IPS DF 6.9 (cell line): ENCODE measurements at regions not wholly inside any gene's neighbourhood (a gene's known extent, or its start where the extent isn't known, plus 50 kb on each side); places are given as distances from the start of the nearest gene placed in this dataset.

Experiments used
- DNase-seq: peaks from one replicate; pipeline ENCODE4 v3.0.0-alpha.2; 2013; ENCODE audit warnings: low read depth, low spot score
- H3K27ac ChIP-seq: one replicate; pipeline ENCODE4 v1.5.1; 2013; ENCODE audit warnings: low read length, control low read depth
- H3K27me3 ChIP-seq: 2 replicates; pipeline ENCODE4 v1.6.1; 2013; ENCODE audit warnings: mild to moderate bottlenecking, low read length; ENCODE audit not compliant: control insufficient read depth, insufficient read depth
- H3K36me3 ChIP-seq: 2 replicates; pipeline ENCODE4 v1.6.1; 2013; ENCODE audit warnings: low read length; ENCODE audit not compliant: control insufficient read depth, insufficient read depth
- H3K4me1 ChIP-seq: 2 replicates; pipeline ENCODE4 v1.6.1; 2013; ENCODE audit warnings: low read length; ENCODE audit not compliant: control insufficient read depth, insufficient read depth
- H3K4me3 ChIP-seq: 2 replicates; pipeline ENCODE4 v1.5.1; 2013; ENCODE audit warnings: mild to moderate bottlenecking, low read length
- H3K9me3 ChIP-seq: 2 replicates; pipeline ENCODE4 v1.6.1; 2013; ENCODE audit warnings: low read length, inconsistent platforms; ENCODE audit not compliant: control insufficient read depth, insufficient read depth
- WGBS: extraction: QIAGEN DNeasy Blood & Tissue Kit; methylation state at CpG from one replicate; pipeline ENCODE4 v1.1.7; 2013; ENCODE audit warnings: mixed read lengths, missing lambda C conversion rate; ENCODE audit not compliant: insufficient read length, insufficient coverage; 5-methylcytosine and 5-hydroxymethylcytosine counted together

- no peaks in the 10 kb centered on the region for H3K9me3 ChIP-seq
- H3K4me1 ChIP-seq: no peaks in the 10 kb centered on the region
- no peaks in the 10 kb centered on the region for H3K27me3 ChIP-seq
- no peak for DNase-seq
- no peak overlapping the region for H3K4me3 ChIP-seq
- no peaks in the 10 kb centered on the region for H3K36me3 ChIP-seq
- WGBS: no CpG with 5 or more reads among the region's 9 CpGs
- no peak overlapping the region for H3K27ac ChIP-seq
These were observed 131.6 kb upstream of the NUDT7 start for GRCh38 chr16:77590707-77591106.

- H3K27ac ChIP-seq: no peak overlapping the region
- no peaks in the 10 kb centered on the region for H3K9me3 ChIP-seq
- no peak overlapping the region for H3K4me3 ChIP-seq
- DNase-seq: no peak
- H3K36me3 ChIP-seq: no peaks in the 10 kb centered on the region
- no peaks in the 10 kb centered on the region for H3K27me3 ChIP-seq
- H3K4me1 ChIP-seq: no peaks in the 10 kb centered on the region
- whole genome bisulfite sequencing: no CpG with 5 or more reads among the region's 6 CpGs
These were observed 131.0 kb upstream of the NUDT7 start for GRCh38 chr16:77591347-77591746.

GRCh38 chr16:77592021-77592420 is 130.3 kb upstream of the NUDT7 start:
- H3K4me3 ChIP-seq: no peak overlapping the region
- no peaks in the 10 kb centered on the region for H3K36me3 ChIP-seq
- no peak for DNase-seq
- no peaks in the 10 kb centered on the region for H3K27me3 ChIP-seq
- H3K9me3 ChIP-seq: no peaks in the 10 kb centered on the region
- H3K4me1 ChIP-seq: no peaks in the 10 kb centered on the region
- no CpG with 5 or more reads among the region's 2 CpGs for WGBS
- H3K27ac ChIP-seq: no peak overlapping the region

GRCh38 chr16:77594057-77594456 is 128.3 kb upstream of the NUDT7 start:
- H3K27me3 ChIP-seq: no peaks in the 10 kb centered on the region
- no CpG with 5 or more reads among the region's 5 CpGs for WGBS
- no peaks in the 10 kb centered on the region for H3K9me3 ChIP-seq
- no peaks in the 10 kb centered on the region for H3K4me1 ChIP-seq
- no peak overlapping the region for H3K4me3 ChIP-seq
- no peak overlapping the region for H3K27ac ChIP-seq
- DNase-seq: no peak
- no peaks in the 10 kb centered on the region for H3K36me3 ChIP-seq

GRCh38 chr16:77594799-77595596 is 127.3 kb upstream of the NUDT7 start:
- Histone ChIP-seq H3K4me3 (no peak overlapping the region), H3K27me3 (no peaks in the 10 kb centered on the region), H3K4me1 (no peaks in the 10 kb centered on the region), H3K36me3 (no peaks in the 10 kb centered on the region), H3K27ac (no peak overlapping the region), H3K9me3 (no peaks in the 10 kb centered on the region)
- no peak for DNase-seq
- whole genome bisulfite sequencing: no CpG with 5 or more reads among the region's 9 CpGs

- Histone ChIP-seq H3K27ac (no peak overlapping the region), H3K4me3 (no peak overlapping the region), H3K36me3 (no peaks in the 10 kb centered on the region), H3K27me3 (no peaks in the 10 kb centered on the region), H3K9me3 (no peaks in the 10 kb centered on the region), H3K4me1 (no peaks in the 10 kb centered on the region)
- no peak for DNase-seq
These were observed 126.1 kb upstream of the NUDT7 start for GRCh38 chr16:77596261-77596660.

- H3K36me3 ChIP-seq: no peaks in the 10 kb centered on the region
- no peaks in the 10 kb centered on the region for H3K4me1 ChIP-seq
- H3K4me3 ChIP-seq: no peak overlapping the region
- H3K9me3 ChIP-seq: peaks cover 2% of the 10 kb centered on the region; the same call in 1 of the 2 replicates
- no peak for DNase-seq
- H3K27me3 ChIP-seq: no peaks in the 10 kb centered on the region
- no peak overlapping the region for H3K27ac ChIP-seq
These were observed 122.4 kb upstream of the NUDT7 start for GRCh38 chr16:77599793-77600415.

GRCh38 chr16:77600555-77600954 is 121.8 kb upstream of the NUDT7 start:
- Histone ChIP-seq H3K27ac (no peak overlapping the region), H3K36me3 (no peaks in the 10 kb centered on the region), H3K4me1 (no peaks in the 10 kb centered on the region), H3K4me3 (no peak overlapping the region), H3K9me3 (peaks cover 2% of the 10 kb centered on the region; the same call in 1 of the 2 replicates), H3K27me3 (no peaks in the 10 kb centered on the region)
- no CpG with 5 or more reads among the region's 2 CpGs for WGBS
- no peak for DNase-seq

GRCh38 chr16:77603656-77604055 is 118.7 kb upstream of the NUDT7 start:
- no peak for DNase-seq
- Histone ChIP-seq H3K4me1 (no peaks in the 10 kb centered on the region), H3K27me3 (no peaks in the 10 kb centered on the region), H3K9me3 (peaks cover 2% of the 10 kb centered on the region; the same call in 1 of the 2 replicates), H3K36me3 (no peaks in the 10 kb centered on the region), H3K27ac (no peak overlapping the region), H3K4me3 (no peak overlapping the region)
- no CpG with 5 or more reads among the region's 2 CpGs for WGBS

- H3K4me1 ChIP-seq: no peaks in the 10 kb centered on the region
- no peak overlapping the region for H3K4me3 ChIP-seq
- WGBS: no CpG with 5 or more reads among the region's 6 CpGs
- H3K36me3 ChIP-seq: no peaks in the 10 kb centered on the region
- H3K27me3 ChIP-seq: no peaks in the 10 kb centered on the region
- no peak overlapping the region for H3K27ac ChIP-seq
- DNase-seq: no peak
- no peaks in the 10 kb centered on the region for H3K9me3 ChIP-seq
These were observed 111.8 kb upstream of the NUDT7 start for GRCh38 chr16:77610496-77610895.

GRCh38 chr16:77611386-77611785 is 110.9 kb upstream of the NUDT7 start:
- no peak for DNase-seq
- no peak overlapping the region for H3K4me3 ChIP-seq
- H3K36me3 ChIP-seq: no peaks in the 10 kb centered on the region
- H3K4me1 ChIP-seq: no peaks in the 10 kb centered on the region
- WGBS: no CpG with 5 or more reads among the region's 2 CpGs
- no peaks in the 10 kb centered on the region for H3K9me3 ChIP-seq
- H3K27ac ChIP-seq: no peak overlapping the region
- no peaks in the 10 kb centered on the region for H3K27me3 ChIP-seq
